ENCODE measurements at regions not wholly inside any gene's neighbourhood (a gene's known extent, or its start where the extent isn't known, plus 50 kb on each side); places are given as distances from the start of the nearest gene placed in this dataset.

DNA sequence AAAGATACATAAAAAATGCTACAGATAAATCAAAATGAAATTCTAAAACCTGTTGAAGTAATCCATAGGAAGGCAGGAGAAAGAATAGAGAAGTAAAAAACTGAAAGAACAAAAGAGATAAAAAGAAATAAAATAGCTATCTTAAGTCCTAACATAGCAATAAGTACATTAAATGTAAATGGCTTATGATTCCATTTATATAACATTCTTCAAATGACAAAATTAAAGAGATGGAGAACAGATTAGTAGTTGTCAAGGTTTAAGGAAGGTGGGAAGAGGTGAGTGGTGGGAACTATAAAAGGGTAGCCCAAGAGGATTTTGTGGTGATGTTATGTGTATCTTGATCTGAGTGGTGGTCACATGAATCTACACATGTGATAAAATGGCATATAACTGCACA is 254.8 kb downstream of the FAM76B start:
- Histone ChIP-seq H3K23ac (ENCODE audit: insufficient read length, low read depth, low read length) (no peak overlapping the region), H2BK5ac (ENCODE audit: insufficient read length, low read length) (no peak overlapping the region), H3K9me3 (ENCODE audit: control insufficient read depth, low read depth, low read length) (no peaks in the 10 kb centered on the region), H3K18ac (ENCODE audit: insufficient read length, low read depth, low read length) (no peak overlapping the region), H4K8ac (replicated peaks; ENCODE audit: insufficient read length, low read depth, low read length) (no peak overlapping the region), H2BK20ac (ENCODE audit: low read depth, low read length, poor library complexity, severe bottlenecking) (no peak overlapping the region), H3K14ac (ENCODE audit: insufficient read depth, low read length) (no peak overlapping the region), H3K27me3 (ENCODE audit: insufficient read depth, low read length) (no peaks in the 10 kb centered on the region), H4K91ac (ENCODE audit: insufficient read length, low read depth, low read length) (no peak overlapping the region), H3K27ac (ENCODE audit: insufficient read length, low read depth, low read length) (no peak overlapping the region), H3K4me1 (ENCODE audit: insufficient read depth, low read length) (no peaks in the 10 kb centered on the region), H3K79me1 (ENCODE audit: insufficient read depth, low read depth, low read length, poor library complexity, severe bottlenecking) (no peaks in the 10 kb centered on the region), H3K4me2 (ENCODE audit: insufficient read depth, insufficient read length, low read length) (no peak overlapping the region), H3K4ac (ENCODE audit: low read depth, low read length) (no peak overlapping the region), H4K5ac (ENCODE audit: insufficient read length, low read depth, low read length) (no peak overlapping the region), H2BK12ac (ENCODE audit: insufficient read length, low read depth, low read length) (no peak overlapping the region), H2BK120ac (ENCODE audit: low read depth, low read length, poor library complexity, severe bottlenecking) (no peak overlapping the region), H2BK15ac (ENCODE audit: low read depth, low read length) (no peak overlapping the region), H3K79me2 (ENCODE audit: insufficient read depth, low read length) (no peaks in the 10 kb centered on the region), H2AK5ac (ENCODE audit: insufficient read length, low read length) (no peak overlapping the region), H2AFZ (ENCODE audit: low read length) (no peak overlapping the region), H3K56ac (ENCODE audit: insufficient read length, low read depth, low read length) (no peak overlapping the region), H3K9ac (ENCODE audit: extremely low read depth, insufficient read length, low read length) (no peak overlapping the region), H3K23me2 (ENCODE audit: insufficient read length, low read depth, low read length, poor library complexity, severe bottlenecking) (no peaks in the 10 kb centered on the region), H3T11ph (ENCODE audit: low read length) (no peak overlapping the region), H4K20me1 (ENCODE audit: control insufficient read depth, insufficient read depth, insufficient read length) (no peaks in the 10 kb centered on the region)
- no peak overlapping the region for H3K27ac Mint-ChIP-seq
- H3K36me3 Mint-ChIP-seq (ENCODE audit: insufficient read depth in 1 of 3, low read depth in 3 of 3): no peaks in the 10 kb centered on the region
- H3K9me3 Mint-ChIP-seq: no peaks in the 10 kb centered on the region
- no peaks in the 10 kb centered on the region for H3K4me1 Mint-ChIP-seq
- no peak for DNase-seq
- TF ChIP-seq, protein P1, sequence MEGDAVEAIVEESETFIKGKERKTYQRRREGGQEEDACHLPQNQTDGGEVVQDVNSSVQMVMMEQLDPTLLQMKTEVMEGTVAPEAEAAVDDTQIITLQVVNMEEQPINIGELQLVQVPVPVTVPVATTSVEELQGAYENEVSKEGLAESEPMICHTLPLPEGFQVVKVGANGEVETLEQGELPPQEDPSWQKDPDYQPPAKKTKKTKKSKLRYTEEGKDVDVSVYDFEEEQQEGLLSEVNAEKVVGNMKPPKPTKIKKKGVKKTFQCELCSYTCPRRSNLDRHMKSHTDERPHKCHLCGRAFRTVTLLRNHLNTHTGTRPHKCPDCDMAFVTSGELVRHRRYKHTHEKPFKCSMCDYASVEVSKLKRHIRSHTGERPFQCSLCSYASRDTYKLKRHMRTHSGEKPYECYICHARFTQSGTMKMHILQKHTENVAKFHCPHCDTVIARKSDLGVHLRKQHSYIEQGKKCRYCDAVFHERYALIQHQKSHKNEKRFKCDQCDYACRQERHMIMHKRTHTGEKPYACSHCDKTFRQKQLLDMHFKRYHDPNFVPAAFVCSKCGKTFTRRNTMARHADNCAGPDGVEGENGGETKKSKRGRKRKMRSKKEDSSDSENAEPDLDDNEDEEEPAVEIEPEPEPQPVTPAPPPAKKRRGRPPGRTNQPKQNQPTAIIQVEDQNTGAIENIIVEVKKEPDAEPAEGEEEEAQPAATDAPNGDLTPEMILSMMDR (conservative IDR thresholded peaks at IDR 0.05): no peak
- no peak overlapping the region for H3K4me3 Mint-ChIP-seq
- H3K27me3 Mint-ChIP-seq (ENCODE audit: low read depth): no peaks in the 10 kb centered on the region
